Keratinocyte (primary cell): ENCODE measurements at regions not wholly inside any gene's neighbourhood (a gene's known extent, or its start where the extent isn't known, plus 50 kb on each side); places are given as distances from the start of the nearest gene placed in this dataset.

Source experiments
- EZH2 ChIP-seq: IDR thresholded peaks from one replicate; pipeline ENCODE4 v1.6.1; 2012; ENCODE audit warnings: inconsistent platforms, mild to moderate bottlenecking, low read length, moderate library complexity
- TF ChIP-seq, protein P1 (sequence below), 3 experiments: IDR thresholded peaks in 1 of 3; conservative IDR thresholded peaks in 1 of 3; optimal IDR thresholded peaks in 1 of 3; 2 replicates in 2 of 3; 3 replicates in 1 of 3; pipeline versions ENCODE3 to v1.5.1; 2011; ENCODE audit warnings: low read length in 3 of 3, mild to moderate bottlenecking in 3 of 3, moderate library complexity in 2 of 3, control low read depth in 1 of 3, inconsistent platforms in 1 of 3; ENCODE audit not compliant: insufficient read depth in 2 of 3; ENCODE audit errors: extremely low read depth in 1 of 3

- no peak for TF ChIP-seq EZH2
- TF ChIP-seq, protein P1, sequence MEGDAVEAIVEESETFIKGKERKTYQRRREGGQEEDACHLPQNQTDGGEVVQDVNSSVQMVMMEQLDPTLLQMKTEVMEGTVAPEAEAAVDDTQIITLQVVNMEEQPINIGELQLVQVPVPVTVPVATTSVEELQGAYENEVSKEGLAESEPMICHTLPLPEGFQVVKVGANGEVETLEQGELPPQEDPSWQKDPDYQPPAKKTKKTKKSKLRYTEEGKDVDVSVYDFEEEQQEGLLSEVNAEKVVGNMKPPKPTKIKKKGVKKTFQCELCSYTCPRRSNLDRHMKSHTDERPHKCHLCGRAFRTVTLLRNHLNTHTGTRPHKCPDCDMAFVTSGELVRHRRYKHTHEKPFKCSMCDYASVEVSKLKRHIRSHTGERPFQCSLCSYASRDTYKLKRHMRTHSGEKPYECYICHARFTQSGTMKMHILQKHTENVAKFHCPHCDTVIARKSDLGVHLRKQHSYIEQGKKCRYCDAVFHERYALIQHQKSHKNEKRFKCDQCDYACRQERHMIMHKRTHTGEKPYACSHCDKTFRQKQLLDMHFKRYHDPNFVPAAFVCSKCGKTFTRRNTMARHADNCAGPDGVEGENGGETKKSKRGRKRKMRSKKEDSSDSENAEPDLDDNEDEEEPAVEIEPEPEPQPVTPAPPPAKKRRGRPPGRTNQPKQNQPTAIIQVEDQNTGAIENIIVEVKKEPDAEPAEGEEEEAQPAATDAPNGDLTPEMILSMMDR (optimal IDR thresholded peaks at IDR 0.05 in 1 of 3, IDR thresholded peaks at IDR 0.05 in 1 of 3, conservative IDR thresholded peaks at IDR 0.05 in 1 of 3; ENCODE audit: extremely low read depth in 1 of 3, insufficient read depth in 2 of 3, low read length in 3 of 3), result no peak
Observed at GRCh38 chrX:68938244-68939004, 109.6 kb downstream of the EFNB1 start.
